HG02943 (cell line): ENCODE measurements at regions not wholly inside any gene's neighbourhood (a gene's known extent, or its start where the extent isn't known, plus 50 kb on each side); places are given as distances from the start of the nearest gene placed in this dataset.

ENCODE experiments used
- ATAC-seq: cut with Tn5 transposase; IDR thresholded peaks from one replicate; pipeline ENCODE4 v1.9.1; 2021; ENCODE audit warnings: mild to moderate bottlenecking, low read depth, moderate library complexity; ENCODE audit not compliant: unreplicated experiment

DNA sequence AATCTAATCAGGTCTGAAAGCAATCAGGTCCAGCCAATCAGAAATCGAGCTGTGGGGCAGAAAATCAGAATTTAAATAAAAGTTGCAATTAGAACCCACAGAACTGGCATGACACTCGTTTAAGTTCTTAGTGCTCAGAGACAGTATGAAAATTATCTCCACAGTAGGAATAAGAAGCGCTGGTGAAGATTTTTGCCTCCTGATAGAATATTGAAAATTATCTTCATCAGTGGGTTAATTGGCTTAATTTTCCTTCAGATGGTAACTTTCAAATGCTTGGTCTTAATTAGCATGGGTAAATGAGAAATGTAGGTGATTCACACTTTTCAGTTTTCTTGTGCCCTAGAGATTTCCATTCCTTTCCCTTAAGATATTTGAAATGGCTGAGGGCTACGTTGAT, 109.1 kb upstream of the MDFIC2 start:
- no peak for ATAC-seq

DNA sequence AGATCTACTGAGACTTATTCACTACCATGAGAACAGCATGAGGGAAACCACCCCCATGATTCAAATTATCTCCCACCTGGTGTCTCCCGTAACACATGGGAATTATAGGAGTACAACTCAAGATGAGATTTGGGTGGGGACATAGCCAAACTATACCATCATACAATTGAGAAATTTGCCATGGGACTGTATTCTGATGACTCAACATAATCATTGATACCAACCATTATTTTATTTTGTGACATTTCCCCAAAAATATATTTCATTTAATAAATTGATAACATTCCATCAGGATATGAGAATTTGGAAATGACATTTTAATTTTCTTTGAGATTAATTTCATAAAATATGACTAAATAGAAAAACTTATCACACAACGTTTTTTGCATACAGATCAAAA, 96.6 kb upstream of the MDFIC2 start:
- no peak for ATAC-seq

DNA sequence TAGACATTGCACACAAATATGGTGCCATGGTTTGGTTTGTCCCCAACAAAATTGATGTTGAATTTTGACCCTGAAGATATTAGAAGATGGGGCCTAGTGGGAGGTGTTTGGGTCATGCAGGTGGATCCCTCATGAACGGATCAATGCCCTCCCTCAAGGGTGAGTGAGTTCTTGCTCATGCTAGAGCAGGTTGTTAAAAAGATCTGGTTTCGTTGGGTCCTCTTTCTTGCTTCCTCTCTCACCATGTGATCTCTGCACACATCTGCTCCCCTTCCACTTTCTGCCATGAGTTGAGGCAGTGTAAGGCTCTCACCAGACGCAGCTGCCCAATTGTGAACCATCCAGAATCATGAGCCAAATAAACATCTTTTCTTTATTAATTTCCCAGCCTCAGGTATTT, 87.8 kb upstream of the MDFIC2 start:
- ATAC-seq, result no peak

DNA sequence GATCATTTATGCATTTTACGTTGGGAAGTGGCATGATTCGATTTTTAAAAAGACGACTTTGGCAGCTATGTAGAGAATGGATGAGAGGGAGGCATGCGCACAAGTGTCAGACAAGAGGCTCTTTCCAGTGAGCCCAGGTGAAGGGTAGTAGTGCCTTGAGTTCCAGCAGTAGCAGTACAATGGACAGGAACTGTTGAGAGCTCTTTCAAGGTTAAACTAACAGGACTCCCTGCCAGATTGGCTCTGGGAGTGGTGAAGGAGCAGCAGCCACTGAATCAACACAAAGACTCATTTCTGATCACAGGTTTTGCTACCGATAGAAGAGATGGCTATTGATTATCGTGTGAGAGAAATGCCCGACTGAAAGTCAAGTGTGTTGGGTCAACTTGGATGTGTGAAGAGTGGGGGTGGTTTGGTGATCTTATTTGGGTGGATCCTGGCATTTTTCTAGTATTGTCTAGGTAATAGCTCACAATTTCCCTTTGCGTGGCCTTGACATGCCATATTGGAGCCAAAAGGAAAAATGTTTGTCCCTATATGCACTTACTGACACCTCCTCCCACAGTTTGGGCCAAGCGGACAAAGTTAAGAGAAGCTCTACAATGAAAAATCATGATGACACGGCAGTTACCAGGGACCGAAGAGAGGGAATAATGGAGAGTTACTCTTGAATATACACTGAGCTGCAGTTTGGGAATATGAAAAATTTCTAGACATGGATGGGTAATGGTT, 81.6 kb upstream of the MDFIC2 start:
- no peak for ATAC-seq

DNA sequence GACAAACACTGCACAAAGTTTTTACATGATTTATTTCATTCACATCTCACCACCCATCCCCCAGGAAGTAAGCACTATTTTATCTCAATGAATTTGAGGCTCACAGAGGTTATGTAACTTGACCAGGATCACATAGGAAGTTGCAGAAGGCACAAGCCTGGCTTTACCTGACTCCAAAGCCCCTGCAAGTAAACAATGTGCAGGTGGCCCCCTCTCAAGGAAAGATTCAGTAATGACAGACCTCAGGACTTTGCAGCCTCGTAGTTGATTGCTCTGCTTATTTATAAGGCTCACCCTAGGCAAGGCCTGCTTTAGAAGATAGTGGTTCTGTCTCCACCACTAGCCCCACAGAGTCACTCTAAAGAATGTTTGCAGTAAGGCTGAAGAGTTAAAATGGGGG, 79.8 kb upstream of the MDFIC2 start:
- ATAC-seq, result no peak

DNA sequence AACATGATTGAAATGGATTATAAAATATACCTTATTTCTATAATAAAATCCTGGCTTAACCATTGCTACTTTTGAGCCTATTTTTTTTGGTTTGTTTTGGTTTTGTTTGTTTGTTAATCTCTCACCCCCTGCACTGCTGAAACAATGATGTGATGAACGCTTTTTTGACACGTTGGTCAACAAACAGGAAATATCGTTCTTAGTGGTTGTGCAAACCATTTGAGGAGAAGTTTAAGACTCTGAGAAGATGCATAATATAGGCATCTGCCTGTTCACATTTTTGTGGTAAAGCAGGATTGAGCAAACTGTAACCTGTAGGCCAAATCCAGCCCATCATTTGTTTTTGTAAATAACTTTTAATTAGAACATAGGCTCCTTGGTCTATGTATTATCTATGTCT, 75.5 kb upstream of the MDFIC2 start:
- ATAC-seq, result no peak

DNA sequence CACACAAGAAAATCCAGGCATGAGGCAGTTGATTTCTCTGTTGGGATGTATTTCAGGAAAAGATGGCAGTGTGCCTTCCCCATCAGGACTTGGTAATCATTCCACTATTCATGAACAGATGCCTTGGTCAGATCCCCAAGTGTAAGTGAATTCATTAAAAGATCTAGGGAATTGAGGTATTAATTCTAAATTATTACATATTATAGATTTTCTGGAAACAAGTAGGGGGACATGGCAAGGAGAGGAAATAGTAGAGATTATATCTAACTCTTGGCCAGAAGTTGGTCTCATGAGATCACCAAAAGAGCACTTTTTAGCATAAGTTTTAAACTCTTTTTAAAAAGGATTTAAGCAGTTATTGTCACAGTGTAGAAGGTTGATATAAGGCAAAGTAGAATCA, 74.4 kb upstream of the MDFIC2 start:
- no peak for ATAC-seq

DNA sequence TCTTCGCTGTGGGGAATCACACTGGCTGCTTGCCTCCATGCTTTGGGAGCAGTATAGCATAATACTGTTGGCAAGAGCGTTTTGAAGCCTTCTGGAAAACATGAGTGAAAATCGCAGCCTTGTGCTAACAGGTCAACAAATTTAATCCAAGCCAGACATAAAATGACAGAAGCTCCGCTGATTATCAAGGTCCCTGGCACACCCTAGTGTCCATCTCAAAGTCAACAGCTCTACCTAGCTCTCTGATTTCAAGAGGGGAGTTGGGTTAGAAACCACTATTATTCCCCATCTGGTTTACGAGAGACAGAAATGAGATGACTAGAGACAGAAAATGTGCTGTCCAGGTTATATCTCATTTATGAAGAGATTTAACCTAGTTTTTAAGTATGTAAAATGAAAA, 73.6 kb upstream of the MDFIC2 start:
- no peak for ATAC-seq

DNA sequence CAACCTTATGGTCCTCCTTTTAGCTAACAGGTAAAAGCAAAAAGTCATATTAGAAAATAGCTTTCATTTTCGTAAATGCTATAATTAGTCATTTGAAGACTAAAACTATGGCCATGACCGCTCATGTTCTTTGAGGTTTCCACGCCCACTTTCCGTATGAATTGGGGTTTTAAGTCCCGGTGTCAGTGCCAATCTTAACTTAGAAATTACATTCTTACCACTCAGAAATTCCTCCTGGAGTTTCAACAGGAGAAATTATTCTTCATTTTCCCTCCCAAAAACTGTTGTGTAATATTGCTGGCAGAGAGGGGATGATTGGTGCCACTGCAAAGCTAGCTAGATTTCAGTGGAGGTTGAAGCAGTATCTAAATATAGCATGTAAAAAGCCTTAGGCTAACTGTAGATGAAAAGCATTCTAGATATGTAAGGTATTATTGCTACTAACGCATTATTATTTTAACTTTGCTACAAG, 71.0 kb upstream of the MDFIC2 start:
- peak; percentile 99 for ATAC-seq

DNA sequence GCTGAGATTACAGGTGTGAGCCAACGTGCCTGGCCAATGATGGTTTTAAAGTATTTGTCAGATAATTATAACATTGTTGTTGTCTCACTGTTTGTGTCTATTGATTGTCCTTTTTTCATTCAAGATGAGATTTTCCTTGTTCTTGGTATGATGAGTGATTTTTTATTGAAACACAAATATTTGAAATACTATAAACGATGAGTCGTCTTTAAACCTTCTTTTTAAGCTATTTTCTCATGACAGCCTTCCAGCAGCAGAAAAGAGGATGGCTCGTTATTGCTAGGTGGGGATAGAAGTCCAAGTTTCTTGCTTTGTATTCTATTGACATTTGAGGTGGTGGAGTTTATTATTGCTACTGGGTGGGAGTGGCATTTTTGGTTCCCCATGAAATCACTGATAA, 61.7 kb upstream of the MDFIC2 start:
- ATAC-seq, result no peak
